HepG2 (cell line): ENCODE measurements at regions not wholly inside any gene's neighbourhood (a gene's known extent, or its start where the extent isn't known, plus 50 kb on each side); places are given as distances from the start of the nearest gene placed in this dataset.

Experiments used
- ATAC-seq: fragments of 200-7000 bp; cut with Tn5 transposase; 3 replicates; pipeline ENCODE4 v1.9.1; 2020; ENCODE audit warnings: mild to moderate bottlenecking, moderate library complexity
- BruUV-seq: library from RNA; stranded (reverse); fragments of 400-500 nt; replicated peaks from 2 replicates; lab custom pipeline; 2021; lab: Mats Ljungman, UMichigan
- CTCF ChIA-PET: fragments of 300-600 bp; formaldehyde crosslinking; extraction: SDS; loops from one replicate; lab custom pipeline; 2021; ENCODE audit warnings: low total read pairs, inconsistent platforms, low intra/inter-chr PET ratio; lab: Yijun Ruan, JAX
- POLR2A ChIA-PET: fragments of 350-600 bp; sonication (Branson Sonifier 250); formaldehyde crosslinking; loops from one replicate; lab custom pipeline; 2020; ENCODE audit warnings: antibody characterized with exemption, inconsistent platforms; lab: Yijun Ruan, JAX
- DNase-seq: peaks from one replicate; pipeline ENCODE4 v3.0.0-alpha.2; 2015; ENCODE audit warnings: low spot score
- FAIRE-seq: peaks from 3 replicates; lab custom pipeline; 2011; peaks lifted over from hg19 to GRCh38; lab: Jason Lieb, UNC
- H2AFZ ChIP-seq: one replicate; pipeline ENCODE4 v1.6.1; 2011; ENCODE audit warnings: low read length, inconsistent platforms
- H3K27ac ChIP-seq: fragments of 300-600 bp; 3 replicates; pipeline ENCODE4 v1.8.0; 2011; ENCODE audit warnings: mixed run types, mild to moderate bottlenecking, mixed read lengths, low read length, inconsistent platforms; ENCODE audit not compliant: insufficient read depth; ENCODE audit errors: extremely low read length
- H3K27me3 ChIP-seq, 2 experiments: fragments of 200-600 bp in 1 of 2; 2 replicates in 1 of 2; 3 replicates in 1 of 2; pipeline versions ENCODE4 v1.6.0 to v1.8.0; 2011; ENCODE audit warnings: low read length in 2 of 2, mild to moderate bottlenecking in 2 of 2, moderate library complexity in 2 of 2, inconsistent platforms in 1 of 2; ENCODE audit not compliant: insufficient read depth in 2 of 2, control insufficient read depth in 1 of 2
- H3K36me3 ChIP-seq, 2 experiments: fragments of 200-600 bp in 1 of 2; replicated peaks in 1 of 2; 2 replicates in 1 of 2; 3 replicates in 1 of 2; pipeline versions ENCODE4 v1.5.1 to v1.8.0; 2011; ENCODE audit warnings: low read length in 2 of 2, inconsistent platforms in 1 of 2; ENCODE audit not compliant: insufficient read depth in 2 of 2, control insufficient read depth in 1 of 2
- H3K4me1 ChIP-seq: 2 replicates; pipeline ENCODE4 v1.5.1; 2012; ENCODE audit warnings: low read length, inconsistent platforms; ENCODE audit not compliant: insufficient read depth
- H3K4me2 ChIP-seq: 2 replicates; pipeline ENCODE4 v1.6.0; 2011; ENCODE audit warnings: low read depth, low read length, inconsistent platforms
- H3K4me3 ChIP-seq, 3 experiments: fragments of 200-600 bp in 1 of 3; sonication (generic), shearing (Covaris generic) in 1 of 3; replicated peaks in 1 of 3; 2 replicates each; pipeline ENCODE4 v1.5.1; 2011 to 2016; ENCODE audit warnings: low read length in 3 of 3, inconsistent platforms in 2 of 3, low read depth in 2 of 3, mild to moderate bottlenecking in 2 of 3, control low read depth in 1 of 3, mixed read lengths in 1 of 3; ENCODE audit not compliant: insufficient read depth in 1 of 3
- H3K79me2 ChIP-seq: one replicate; pipeline ENCODE4 v1.6.1; 2011; ENCODE audit warnings: low read length, inconsistent platforms; ENCODE audit not compliant: insufficient read depth
- H3K9ac ChIP-seq: 2 replicates; pipeline ENCODE4 v1.6.0; 2011; ENCODE audit warnings: mild to moderate bottlenecking, low read depth, low read length, inconsistent platforms; ENCODE audit not compliant: insufficient read depth
- H3K9me3 ChIP-seq: 2 replicates; pipeline ENCODE4 v1.5.1; 2012; ENCODE audit warnings: mild to moderate bottlenecking, low read length
- H4K20me1 ChIP-seq: 2 replicates; pipeline ENCODE4 v1.6.0; 2011; ENCODE audit warnings: inconsistent platforms, mild to moderate bottlenecking, low read length, moderate library complexity; ENCODE audit not compliant: insufficient read depth
- ARNT2 ChIP-seq: sonication (generic); formaldehyde crosslinking; IDR thresholded peaks from 2 replicates; pipeline ENCODE4 v1.8.0; 2022; ENCODE audit warnings: mild to moderate bottlenecking, low read depth, missing genetic modification reagents, moderate library complexity
- FOXA3 ChIP-seq: IDR thresholded peaks from 2 replicates; pipeline ENCODE4 v1.6.1; 2016; ENCODE audit warnings: missing genetic modification reagents, missing compliant biosample characterization
- NPAS2 ChIP-seq: sonication (generic); formaldehyde crosslinking; IDR thresholded peaks from 2 replicates; pipeline ENCODE4 v1.8.0; 2022; ENCODE audit warnings: mild to moderate bottlenecking, missing genetic modification reagents, borderline replicate concordance
- PLRG1 ChIP-seq: fragments of 450-650 bp; conservative IDR thresholded peaks from 2 replicates; pipeline ENCODE4 v1.6.1; 2016
- RNF2 ChIP-seq: fragments of 450-650 bp; conservative IDR thresholded peaks from 2 replicates; pipeline ENCODE4 v1.6.1; 2016; ENCODE audit warnings: low read depth
- SALL1 ChIP-seq: sonication (generic); formaldehyde crosslinking; IDR thresholded peaks from 2 replicates; pipeline ENCODE4 v1.8.0; 2022; ENCODE audit warnings: mild to moderate bottlenecking, missing genetic modification reagents
- SETDB1 ChIP-seq: sonication (generic); formaldehyde crosslinking; IDR thresholded peaks from 2 replicates; pipeline ENCODE4 v1.5.1; 2020; ENCODE audit warnings: missing genetic modification reagents, mild to moderate bottlenecking, borderline replicate concordance
- ZNF317 ChIP-seq: sonication (generic); formaldehyde crosslinking; IDR thresholded peaks from 2 replicates; pipeline ENCODE4 v1.5.0; 2020; ENCODE audit warnings: mild to moderate bottlenecking, missing genetic modification reagents
- ZNF331 ChIP-seq: sonication (generic); formaldehyde crosslinking; IDR thresholded peaks from 2 replicates; pipeline ENCODE4 v1.4.0; 2020; ENCODE audit warnings: missing genetic modification reagents
- ZNF629 ChIP-seq: sonication (generic); formaldehyde crosslinking; conservative IDR thresholded peaks from 2 replicates; pipeline ENCODE4 v1.5.0; 2020; ENCODE audit warnings: missing genetic modification reagents
- ZNF670 ChIP-seq: sonication (generic); formaldehyde crosslinking; IDR thresholded peaks from 2 replicates; pipeline ENCODE4 v1.8.0; 2022; ENCODE audit warnings: mild to moderate bottlenecking, missing genetic modification reagents, borderline replicate concordance
- ZSCAN22 ChIP-seq: sonication (generic); formaldehyde crosslinking; IDR thresholded peaks from 2 replicates; pipeline ENCODE4 v1.4.0; 2020; ENCODE audit warnings: mild to moderate bottlenecking, missing genetic modification reagents
- WGBS: methylation state at CpG from one replicate; pipeline ENCODE4 v1.1.6; 2017; ENCODE audit warnings: low lambda C conversion rate; 5-methylcytosine and 5-hydroxymethylcytosine counted together
- in situ Hi-C: cut with HindIII; loops from 2 replicates; pipeline ENCODE4 v1.10.0; 2017; ENCODE audit warnings: low pct_unique_long_range_greater_than_20kb; ENCODE audit not compliant: extremely low pct_ligation_motif_present
- intact Hi-C: fragments of 100-400 bp; cut with micrococcal nuclease; formaldehyde crosslinking; loops from one replicate; pipeline ENCODE4 v1.10.0; 2022; ENCODE audit not compliant: unreplicated experiment
- TF ChIP-seq, protein P1 (sequence below), 2 experiments: sonication (generic) in 1 of 2; formaldehyde crosslinking in 1 of 2; IDR thresholded peaks; 2 replicates each; pipeline versions ENCODE4 v1.4.0 to v1.6.1; 2016 to 2020; ENCODE audit warnings: borderline replicate concordance in 1 of 2, low read depth in 1 of 2, mild to moderate bottlenecking in 1 of 2, missing genetic modification reagents in 1 of 2
- TF ChIP-seq, protein P2 (sequence below): sonication (generic); formaldehyde crosslinking; IDR thresholded peaks from 2 replicates; pipeline ENCODE4 v1.4.0; 2020; ENCODE audit warnings: mild to moderate bottlenecking, missing genetic modification reagents, borderline replicate concordance

GRCh38 chr6:55014321-55015088 lies 159.8 kb upstream of the HCRTR2 start (continued):
- TF ChIP-seq, protein P1, sequence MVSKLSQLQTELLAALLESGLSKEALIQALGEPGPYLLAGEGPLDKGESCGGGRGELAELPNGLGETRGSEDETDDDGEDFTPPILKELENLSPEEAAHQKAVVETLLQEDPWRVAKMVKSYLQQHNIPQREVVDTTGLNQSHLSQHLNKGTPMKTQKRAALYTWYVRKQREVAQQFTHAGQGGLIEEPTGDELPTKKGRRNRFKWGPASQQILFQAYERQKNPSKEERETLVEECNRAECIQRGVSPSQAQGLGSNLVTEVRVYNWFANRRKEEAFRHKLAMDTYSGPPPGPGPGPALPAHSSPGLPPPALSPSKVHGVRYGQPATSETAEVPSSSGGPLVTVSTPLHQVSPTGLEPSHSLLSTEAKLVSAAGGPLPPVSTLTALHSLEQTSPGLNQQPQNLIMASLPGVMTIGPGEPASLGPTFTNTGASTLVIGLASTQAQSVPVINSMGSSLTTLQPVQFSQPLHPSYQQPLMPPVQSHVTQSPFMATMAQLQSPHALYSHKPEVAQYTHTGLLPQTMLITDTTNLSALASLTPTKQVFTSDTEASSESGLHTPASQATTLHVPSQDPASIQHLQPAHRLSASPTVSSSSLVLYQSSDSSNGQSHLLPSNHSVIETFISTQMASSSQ (IDR thresholded peaks at IDR 0.05; ENCODE audit: low read depth), result no peak
- TF ChIP-seq, protein P1 (CRISPR knock-in tag; IDR thresholded peaks at IDR 0.05; ENCODE audit: borderline replicate concordance), result no peak
- no peak for TF ChIP-seq RNF2
- no peak for TF ChIP-seq ZNF317 (CRISPR knock-in tag)
- TF ChIP-seq ZSCAN22, result no peak

- DNase-seq, result no peak
- no peak overlapping the region for H3K4me2 ChIP-seq
- no peak overlapping the region for H3K4me3 ChIP-seq
- H3K79me2 ChIP-seq, result no peaks in the 10 kb centered on the region
- no peak for FAIRE-seq
- H3K36me3 ChIP-seq, result no peaks in the 10 kb centered on the region
- no TSS peak for BruUV-seq
- H3K9me3 ChIP-seq, result no peaks in the 10 kb centered on the region
- H3K9ac ChIP-seq, result no peak overlapping the region
- no peaks in the 10 kb centered on the region for H3K4me1 ChIP-seq
- H4K20me1 ChIP-seq, result no peaks in the 10 kb centered on the region
- H3K27ac ChIP-seq, result no peak overlapping the region
- in situ Hi-C loops, result no loop called here
- TF ChIP-seq ZNF331 (CRISPR knock-in tag) (no peak), ZNF629 (CRISPR knock-in tag) (no peak), PLRG1 (no peak), NPAS2 (CRISPR knock-in tag) (no peak), SETDB1 (no peak), ZNF670 (no peak), SALL1 (CRISPR knock-in tag) (no peak), ARNT2 (CRISPR knock-in tag) (no peak), FOXA3 (CRISPR knock-in tag) (no peak)
- TF ChIP-seq, protein P2, sequence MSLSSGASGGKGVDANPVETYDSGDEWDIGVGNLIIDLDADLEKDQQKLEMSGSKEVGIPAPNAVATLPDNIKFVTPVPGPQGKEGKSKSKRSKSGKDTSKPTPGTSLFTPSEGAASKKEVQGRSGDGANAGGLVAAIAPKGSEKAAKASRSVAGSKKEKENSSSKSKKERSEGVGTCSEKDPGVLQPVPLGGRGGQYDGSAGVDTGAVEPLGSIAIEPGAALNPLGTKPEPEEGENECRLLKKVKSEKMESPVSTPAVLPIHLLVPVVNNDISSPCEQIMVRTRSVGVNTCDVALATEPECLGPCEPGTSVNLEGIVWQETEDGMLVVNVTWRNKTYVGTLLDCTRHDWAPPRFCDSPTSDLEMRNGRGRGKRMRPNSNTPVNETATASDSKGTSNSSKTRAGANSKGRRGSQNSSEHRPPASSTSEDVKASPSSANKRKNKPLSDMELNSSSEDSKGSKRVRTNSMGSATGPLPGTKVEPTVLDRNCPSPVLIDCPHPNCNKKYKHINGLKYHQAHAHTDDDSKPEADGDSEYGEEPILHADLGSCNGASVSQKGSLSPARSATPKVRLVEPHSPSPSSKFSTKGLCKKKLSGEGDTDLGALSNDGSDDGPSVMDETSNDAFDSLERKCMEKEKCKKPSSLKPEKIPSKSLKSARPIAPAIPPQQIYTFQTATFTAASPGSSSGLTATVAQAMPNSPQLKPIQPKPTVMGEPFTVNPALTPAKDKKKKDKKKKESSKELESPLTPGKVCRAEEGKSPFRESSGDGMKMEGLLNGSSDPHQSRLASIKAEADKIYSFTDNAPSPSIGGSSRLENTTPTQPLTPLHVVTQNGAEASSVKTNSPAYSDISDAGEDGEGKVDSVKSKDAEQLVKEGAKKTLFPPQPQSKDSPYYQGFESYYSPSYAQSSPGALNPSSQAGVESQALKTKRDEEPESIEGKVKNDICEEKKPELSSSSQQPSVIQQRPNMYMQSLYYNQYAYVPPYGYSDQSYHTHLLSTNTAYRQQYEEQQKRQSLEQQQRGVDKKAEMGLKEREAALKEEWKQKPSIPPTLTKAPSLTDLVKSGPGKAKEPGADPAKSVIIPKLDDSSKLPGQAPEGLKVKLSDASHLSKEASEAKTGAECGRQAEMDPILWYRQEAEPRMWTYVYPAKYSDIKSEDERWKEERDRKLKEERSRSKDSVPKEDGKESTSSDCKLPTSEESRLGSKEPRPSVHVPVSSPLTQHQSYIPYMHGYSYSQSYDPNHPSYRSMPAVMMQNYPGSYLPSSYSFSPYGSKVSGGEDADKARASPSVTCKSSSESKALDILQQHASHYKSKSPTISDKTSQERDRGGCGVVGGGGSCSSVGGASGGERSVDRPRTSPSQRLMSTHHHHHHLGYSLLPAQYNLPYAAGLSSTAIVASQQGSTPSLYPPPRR (CRISPR knock-in tag), result no peak
- TF ChIP-seq, all 625 proteins: peak for 0
- Histone ChIP-seq H3K27me3 (no peaks in the 10 kb centered on the region), H2AFZ (no peak overlapping the region)
- ChIA-PET CTCF (no interaction called here), POLR2A (no interaction called here)
- no peak for ATAC-seq
- WGBS, result 2% methylated on average over 1 of the region's 1 CpG
- intact Hi-C loops, result no loop called here
Observed at GRCh38 chr6:55016261-55016660, 158.1 kb upstream of the HCRTR2 start.
